WERI-Rb-1 (cell line): ENCODE measurements at regions not wholly inside any gene's neighbourhood (a gene's known extent, or its start where the extent isn't known, plus 50 kb on each side); places are given as distances from the start of the nearest gene placed in this dataset.
"Not testable (repeated sequence)": the region's sequence is repeated elsewhere in the genome, so short reads cannot be mapped to it uniquely, and the experiment has no call there.

Source experiments
- DNase-seq: peaks from one replicate; pipeline ENCODE4 v3.0.0-alpha.2; 2020
- H3K27ac ChIP-seq: fragments of 250-450 bp; sonication (Bioruptor Pico); 2 replicates; pipeline ENCODE4 v1.5.1; 2020; ENCODE audit warnings: mild to moderate bottlenecking, moderate library complexity
- H3K27me3 ChIP-seq: fragments of 250-450 bp; sonication (Bioruptor Pico); 2 replicates; pipeline ENCODE4 v1.5.1; 2021; ENCODE audit warnings: mild to moderate bottlenecking, low read depth, moderate library complexity; ENCODE audit not compliant: insufficient read depth, severe bottlenecking
- H3K36me3 ChIP-seq: fragments of 250-450 bp; sonication (Bioruptor Pico); 2 replicates; pipeline ENCODE4 v1.5.1; 2020; ENCODE audit warnings: mild to moderate bottlenecking, moderate library complexity
- H3K4me3 ChIP-seq: 2 replicates; pipeline ENCODE4 v1.5.1; 2011; ENCODE audit warnings: low read depth, mild to moderate bottlenecking, control low read depth, low read length
- H3K9me3 ChIP-seq: fragments of 250-450 bp; sonication (Bioruptor Pico); 2 replicates; pipeline ENCODE4 v1.5.1; 2021; ENCODE audit warnings: mild to moderate bottlenecking, moderate library complexity; ENCODE audit not compliant: severe bottlenecking
- CTCF ChIP-seq: IDR thresholded peaks from 2 replicates; pipeline ENCODE4 v1.5.1; 2011; ENCODE audit warnings: low read depth, mild to moderate bottlenecking, control low read depth, inconsistent platforms, low read length

- DNase-seq, result no peak
- Histone ChIP-seq H3K36me3 (no peaks in the 10 kb centered on the region), H3K9me3 (no peaks in the 10 kb centered on the region), H3K27me3 (no peaks in the 10 kb centered on the region), H3K4me3 (no peak overlapping the region), H3K27ac (no peak overlapping the region)
- TF ChIP-seq CTCF, result no peak
Measured at GRCh38 chr9:108257382-108257781, 598.4 kb downstream of the ACTL7B start.

- Histone ChIP-seq H3K36me3 (no peaks in the 10 kb centered on the region), H3K27ac (no peak overlapping the region), H3K4me3 (no peak overlapping the region), H3K9me3 (no peaks in the 10 kb centered on the region), H3K27me3 (no peaks in the 10 kb centered on the region)
- TF ChIP-seq CTCF, result no peak
- DNase-seq, result no peak
Measured at GRCh38 chr9:108254236-108254635, 601.5 kb downstream of the ACTL7B start.

- not testable (repeated sequence) for H3K27ac ChIP-seq, H3K27me3 ChIP-seq, H3K36me3 ChIP-seq, H3K4me3 ChIP-seq, H3K9me3 ChIP-seq, DNase-seq
Measured at GRCh38 chr9:108247391-108247790, 608.4 kb downstream of the ACTL7B start.

GRCh38 chr9:108245901-108246300 lies 609.9 kb downstream of the ACTL7B start:
- H3K36me3 ChIP-seq, result no peaks in the 10 kb centered on the region
- no peak overlapping the region for H3K27ac ChIP-seq
- no peaks in the 10 kb centered on the region for H3K9me3 ChIP-seq
- no peaks in the 10 kb centered on the region for H3K27me3 ChIP-seq
- TF ChIP-seq CTCF, result no peak
- H3K4me3 ChIP-seq, result no peak overlapping the region
- DNase-seq, result no peak

- Histone ChIP-seq H3K9me3 (no peaks in the 10 kb centered on the region), H3K27me3 (no peaks in the 10 kb centered on the region), H3K36me3 (no peaks in the 10 kb centered on the region), H3K27ac (no peak overlapping the region), H3K4me3 (no peak overlapping the region)
- TF ChIP-seq CTCF, result no peak
- no peak for DNase-seq
Measured at GRCh38 chr9:108245331-108245730, 610.5 kb downstream of the ACTL7B start.

- Histone ChIP-seq H3K36me3 (no peaks in the 10 kb centered on the region), H3K4me3 (no peak overlapping the region), H3K27me3 (no peaks in the 10 kb centered on the region), H3K9me3 (no peaks in the 10 kb centered on the region), H3K27ac (no peak overlapping the region)
- no peak for TF ChIP-seq CTCF
- no peak for DNase-seq
Measured at GRCh38 chr9:108244686-108245085, 611.1 kb downstream of the ACTL7B start.
